ENCODE measurements at regions not wholly inside any gene's neighbourhood (a gene's known extent, or its start where the extent isn't known, plus 50 kb on each side); places are given as distances from the start of the nearest gene placed in this dataset.

DNA sequence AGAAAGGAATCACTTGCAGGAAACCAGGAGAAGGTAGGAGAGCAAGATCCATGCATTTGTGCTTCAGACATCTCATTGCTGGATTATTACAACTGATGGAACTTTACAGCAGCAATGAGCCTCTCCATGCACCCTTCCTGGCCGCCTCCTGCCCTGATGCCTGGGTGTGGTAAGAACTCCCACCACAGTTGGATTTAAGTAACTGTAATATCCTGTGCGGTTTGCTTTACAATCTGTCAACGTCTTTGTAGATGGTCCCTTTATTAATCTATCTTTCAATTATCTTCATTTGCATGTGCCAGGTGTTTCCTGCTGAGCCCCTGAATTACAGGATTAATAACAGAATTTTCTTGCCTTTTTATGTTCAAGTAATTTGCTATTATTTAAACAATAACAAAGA is 1300.5 kb upstream of the TMEM132C start:
- TF ChIP-seq, protein P1, sequence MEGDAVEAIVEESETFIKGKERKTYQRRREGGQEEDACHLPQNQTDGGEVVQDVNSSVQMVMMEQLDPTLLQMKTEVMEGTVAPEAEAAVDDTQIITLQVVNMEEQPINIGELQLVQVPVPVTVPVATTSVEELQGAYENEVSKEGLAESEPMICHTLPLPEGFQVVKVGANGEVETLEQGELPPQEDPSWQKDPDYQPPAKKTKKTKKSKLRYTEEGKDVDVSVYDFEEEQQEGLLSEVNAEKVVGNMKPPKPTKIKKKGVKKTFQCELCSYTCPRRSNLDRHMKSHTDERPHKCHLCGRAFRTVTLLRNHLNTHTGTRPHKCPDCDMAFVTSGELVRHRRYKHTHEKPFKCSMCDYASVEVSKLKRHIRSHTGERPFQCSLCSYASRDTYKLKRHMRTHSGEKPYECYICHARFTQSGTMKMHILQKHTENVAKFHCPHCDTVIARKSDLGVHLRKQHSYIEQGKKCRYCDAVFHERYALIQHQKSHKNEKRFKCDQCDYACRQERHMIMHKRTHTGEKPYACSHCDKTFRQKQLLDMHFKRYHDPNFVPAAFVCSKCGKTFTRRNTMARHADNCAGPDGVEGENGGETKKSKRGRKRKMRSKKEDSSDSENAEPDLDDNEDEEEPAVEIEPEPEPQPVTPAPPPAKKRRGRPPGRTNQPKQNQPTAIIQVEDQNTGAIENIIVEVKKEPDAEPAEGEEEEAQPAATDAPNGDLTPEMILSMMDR (conservative IDR thresholded peaks at IDR 0.05): no peak
- TF ChIP-seq ZFX (IDR thresholded peaks at IDR 0.05): no peak
